GM12872 (cell line): ENCODE measurements at regions not wholly inside any gene's neighbourhood (a gene's known extent, or its start where the extent isn't known, plus 50 kb on each side); places are given as distances from the start of the nearest gene placed in this dataset.

Experiments used
- CTCF ChIP-seq: IDR thresholded peaks from 3 replicates; pipeline ENCODE4 v1.5.1; 2011; ENCODE audit warnings: low read depth, mild to moderate bottlenecking, low read length, moderate library complexity; ENCODE audit not compliant: insufficient read depth

GRCh38 chr15:87239582-87240230 lies 1016.8 kb downstream of the NTRK3 start:
- no peak for TF ChIP-seq CTCF

DNA sequence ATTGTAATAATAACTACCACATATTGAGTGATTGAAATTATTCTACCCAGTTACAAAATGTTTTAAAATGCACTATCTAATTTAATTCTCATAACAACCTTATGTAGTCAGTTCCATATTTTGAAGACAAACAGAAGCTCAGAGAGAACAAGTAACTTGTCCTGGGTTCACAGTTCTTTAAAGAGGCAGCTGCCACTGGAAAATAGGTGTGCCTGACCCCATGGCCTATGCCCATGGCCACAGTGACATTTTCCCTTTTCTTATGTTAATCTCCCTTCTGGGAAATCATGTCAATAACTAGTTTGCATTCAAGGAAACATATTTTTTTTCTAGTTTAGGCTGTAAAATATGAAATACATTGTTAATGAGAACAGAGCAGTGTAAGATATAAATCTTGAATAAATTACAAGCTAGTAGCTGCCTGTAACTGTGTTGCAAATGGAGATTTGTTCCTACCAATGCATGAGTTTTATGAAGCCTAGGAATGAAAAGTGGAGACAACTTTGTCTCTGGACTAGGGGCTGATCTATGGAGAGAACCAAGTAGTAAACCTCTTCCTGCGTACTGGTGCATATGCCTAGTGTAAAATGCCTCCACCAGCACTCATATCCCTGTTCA lies 1018.0 kb downstream of the NTRK3 start:
- TF ChIP-seq CTCF = no peak

DNA sequence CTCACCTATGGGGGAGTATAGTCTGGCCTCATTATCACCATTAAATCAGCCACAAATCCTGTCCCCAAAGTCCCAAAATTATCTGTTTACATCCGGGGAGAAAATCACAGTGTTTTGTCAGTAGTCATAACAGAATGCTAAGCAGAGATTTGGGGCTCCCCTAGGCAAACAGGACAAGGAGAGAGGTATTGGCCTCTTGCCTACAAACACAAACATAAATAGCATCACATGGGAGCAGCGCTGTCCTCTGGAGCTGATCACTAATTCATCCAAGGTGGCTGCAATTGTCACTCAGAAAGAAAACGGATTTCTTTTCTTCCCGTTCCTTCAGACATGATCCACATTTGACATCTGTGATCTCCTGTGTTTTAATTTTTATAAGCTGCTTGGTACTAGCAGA lies 1028.1 kb downstream of the NTRK3 start:
- TF ChIP-seq CTCF = no peak

DNA sequence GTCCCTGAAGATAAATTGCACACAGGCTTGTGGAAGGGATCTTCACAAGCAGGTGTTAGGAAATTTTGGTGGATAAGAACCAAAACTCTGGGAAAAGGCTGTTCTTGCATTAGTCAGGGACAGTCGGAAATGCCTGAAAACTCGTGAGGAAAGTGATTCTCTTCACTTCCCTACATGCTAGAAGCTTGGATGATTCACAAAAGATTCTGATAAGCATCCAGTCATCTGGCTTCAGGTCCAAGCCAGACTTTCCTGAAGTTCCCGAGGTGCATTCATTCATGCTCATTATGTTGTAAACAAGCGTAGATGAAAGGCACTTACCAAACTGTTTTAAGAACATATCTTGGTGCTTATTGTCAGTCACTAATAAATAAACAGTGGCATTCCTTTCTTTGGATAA lies 1028.7 kb downstream of the NTRK3 start:
- no peak for TF ChIP-seq CTCF

GRCh38 chr15:87225436-87225835 lies 1031.1 kb downstream of the NTRK3 start:
- TF ChIP-seq CTCF = no peak

- no peak for TF ChIP-seq CTCF
Observed at GRCh38 chr15:87224404-87224803, 1032.1 kb downstream of the NTRK3 start.

- TF ChIP-seq CTCF = no peak
Observed at GRCh38 chr15:87219650-87220615, 1036.6 kb downstream of the NTRK3 start.
